Astrocyte (in vitro differentiated cells and primary cell): ENCODE measurements at regions not wholly inside any gene's neighbourhood (a gene's known extent, or its start where the extent isn't known, plus 50 kb on each side); places are given as distances from the start of the nearest gene placed in this dataset.

Experiments
- DNase-seq: peaks from one replicate; pipeline ENCODE4 v3.0.0-alpha.2; 2010; ENCODE audit warnings: low read depth
- FAIRE-seq: peaks from 2 replicates; lab custom pipeline; 2011; peaks lifted over from hg19 to GRCh38; lab: Jason Lieb, UNC
- H2AFZ ChIP-seq: 2 replicates; pipeline ENCODE4 v1.6.0; 2012; ENCODE audit warnings: low read depth, low read length, inconsistent platforms
- H3K27ac ChIP-seq: 2 replicates; pipeline ENCODE4 v1.5.1; 2011; ENCODE audit warnings: low read depth, low read length, inconsistent platforms
- H3K27me3 ChIP-seq: 2 replicates; pipeline ENCODE4 v1.6.0; 2011; ENCODE audit warnings: low read length, inconsistent platforms; ENCODE audit not compliant: insufficient read depth
- H3K36me3 ChIP-seq: 2 replicates; pipeline ENCODE4 v1.5.1; 2011; ENCODE audit warnings: low read length, inconsistent platforms; ENCODE audit not compliant: insufficient read depth
- H3K4me1 ChIP-seq: 2 replicates; pipeline ENCODE4 v1.5.1; 2011; ENCODE audit warnings: low read length, inconsistent platforms; ENCODE audit not compliant: insufficient read depth
- H3K4me2 ChIP-seq: 2 replicates; pipeline ENCODE4 v1.6.0; 2012; ENCODE audit warnings: low read length, inconsistent platforms
- H3K4me3 ChIP-seq: 2 replicates; pipeline ENCODE4 v1.5.1; 2011; ENCODE audit warnings: low read depth, mild to moderate bottlenecking, low read length, inconsistent platforms; ENCODE audit not compliant: insufficient read depth
- H3K79me2 ChIP-seq: 2 replicates; pipeline ENCODE4 v1.6.0; 2012; ENCODE audit warnings: mild to moderate bottlenecking, low read length, inconsistent platforms; ENCODE audit not compliant: insufficient read depth
- H3K9ac ChIP-seq: 2 replicates; pipeline ENCODE4 v1.6.0; 2012; ENCODE audit warnings: mild to moderate bottlenecking, low read length, inconsistent platforms
- H3K9me3 ChIP-seq: 2 replicates; pipeline ENCODE4 v1.5.1; 2012; ENCODE audit warnings: low read depth, mild to moderate bottlenecking, low read length, inconsistent platforms; ENCODE audit not compliant: insufficient read depth
- H4K20me1 ChIP-seq: 2 replicates; pipeline ENCODE4 v1.6.0; 2012; ENCODE audit warnings: low read length, inconsistent platforms; ENCODE audit not compliant: insufficient read depth
- H3K27ac Mint-ChIP-seq: one replicate; pipeline ENCODE4 v1.8.0; 2021; ENCODE audit warnings: mild to moderate bottlenecking, mixed read lengths; ENCODE audit not compliant: unreplicated experiment
- H3K27me3 Mint-ChIP-seq: one replicate; pipeline ENCODE4 v1.8.0; 2021; ENCODE audit warnings: low read depth, mixed read lengths; ENCODE audit not compliant: unreplicated experiment
- H3K36me3 Mint-ChIP-seq: one replicate; pipeline ENCODE4 v1.8.0; 2021; ENCODE audit warnings: low read depth, mixed read lengths; ENCODE audit not compliant: unreplicated experiment
- H3K4me1 Mint-ChIP-seq: one replicate; pipeline ENCODE4 v1.8.0; 2021; ENCODE audit warnings: low read depth, mixed read lengths; ENCODE audit not compliant: unreplicated experiment
- H3K4me3 Mint-ChIP-seq: one replicate; pipeline ENCODE4 v1.8.0; 2021; ENCODE audit warnings: mild to moderate bottlenecking, moderate library complexity, mixed read lengths; ENCODE audit not compliant: unreplicated experiment
- H3K9me3 Mint-ChIP-seq: one replicate; pipeline ENCODE4 v1.8.0; 2021; ENCODE audit warnings: mild to moderate bottlenecking, mixed read lengths; ENCODE audit not compliant: unreplicated experiment
- EZH2 ChIP-seq: IDR thresholded peaks from 2 replicates; pipeline ENCODE4 v1.6.1; 2012; ENCODE audit warnings: mild to moderate bottlenecking, low read length, inconsistent platforms; ENCODE audit not compliant: insufficient read depth
- TF ChIP-seq, protein P1 (sequence below): IDR thresholded peaks from 2 replicates; pipeline ENCODE4 v1.5.1; 2011; ENCODE audit warnings: low read depth, mild to moderate bottlenecking, inconsistent platforms, low read length, moderate library complexity; ENCODE audit not compliant: insufficient read depth

- no peaks in the 10 kb centered on the region for H4K20me1 ChIP-seq
- no peak overlapping the region for H3K4me3 ChIP-seq
- TF ChIP-seq EZH2: no peak
- TF ChIP-seq, protein P1, sequence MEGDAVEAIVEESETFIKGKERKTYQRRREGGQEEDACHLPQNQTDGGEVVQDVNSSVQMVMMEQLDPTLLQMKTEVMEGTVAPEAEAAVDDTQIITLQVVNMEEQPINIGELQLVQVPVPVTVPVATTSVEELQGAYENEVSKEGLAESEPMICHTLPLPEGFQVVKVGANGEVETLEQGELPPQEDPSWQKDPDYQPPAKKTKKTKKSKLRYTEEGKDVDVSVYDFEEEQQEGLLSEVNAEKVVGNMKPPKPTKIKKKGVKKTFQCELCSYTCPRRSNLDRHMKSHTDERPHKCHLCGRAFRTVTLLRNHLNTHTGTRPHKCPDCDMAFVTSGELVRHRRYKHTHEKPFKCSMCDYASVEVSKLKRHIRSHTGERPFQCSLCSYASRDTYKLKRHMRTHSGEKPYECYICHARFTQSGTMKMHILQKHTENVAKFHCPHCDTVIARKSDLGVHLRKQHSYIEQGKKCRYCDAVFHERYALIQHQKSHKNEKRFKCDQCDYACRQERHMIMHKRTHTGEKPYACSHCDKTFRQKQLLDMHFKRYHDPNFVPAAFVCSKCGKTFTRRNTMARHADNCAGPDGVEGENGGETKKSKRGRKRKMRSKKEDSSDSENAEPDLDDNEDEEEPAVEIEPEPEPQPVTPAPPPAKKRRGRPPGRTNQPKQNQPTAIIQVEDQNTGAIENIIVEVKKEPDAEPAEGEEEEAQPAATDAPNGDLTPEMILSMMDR: no peak
- FAIRE-seq: no peak
- no peaks in the 10 kb centered on the region for H3K27me3 ChIP-seq
- H3K36me3 Mint-ChIP-seq: no peaks in the 10 kb centered on the region
- H3K27ac Mint-ChIP-seq: no peak overlapping the region
- no peak overlapping the region for H3K27ac ChIP-seq
- peaks cover 44% of the 10 kb centered on the region for H3K27me3 Mint-ChIP-seq
- no peaks in the 10 kb centered on the region for H3K9me3 ChIP-seq
- H3K9me3 Mint-ChIP-seq: peaks cover 3% of the 10 kb centered on the region
- H3K36me3 ChIP-seq: no peaks in the 10 kb centered on the region
- no peaks in the 10 kb centered on the region for H3K4me1 Mint-ChIP-seq
- H2AFZ ChIP-seq: no peak overlapping the region
- no peak for DNase-seq
- H3K9ac ChIP-seq: no peak overlapping the region
- no peaks in the 10 kb centered on the region for H3K79me2 ChIP-seq
- no peaks in the 10 kb centered on the region for H3K4me1 ChIP-seq
- H3K4me3 Mint-ChIP-seq: no peak overlapping the region
- H3K4me2 ChIP-seq: no peak overlapping the region
Observed at GRCh38 chr12:115504306-115505290, 772.9 kb downstream of the MED13L start.

GRCh38 chr12:115500872-115501271 lies 776.6 kb downstream of the MED13L start:
- FAIRE-seq (no peak), DNase-seq (no peak)
- H3K4me1 ChIP-seq: no peaks in the 10 kb centered on the region
- peaks cover 3% of the 10 kb centered on the region for H3K9me3 Mint-ChIP-seq
- no peaks in the 10 kb centered on the region for H3K9me3 ChIP-seq
- no peak overlapping the region for H3K9ac ChIP-seq
- H3K27ac ChIP-seq: no peak overlapping the region
- H3K79me2 ChIP-seq: no peaks in the 10 kb centered on the region
- no peak overlapping the region for H3K4me2 ChIP-seq
- H3K36me3 Mint-ChIP-seq: no peaks in the 10 kb centered on the region
- H3K36me3 ChIP-seq: no peaks in the 10 kb centered on the region
- H3K27me3 Mint-ChIP-seq: peaks cover 29% of the 10 kb centered on the region
- no peak overlapping the region for H3K4me3 ChIP-seq
- H2AFZ ChIP-seq: no peak overlapping the region
- H3K4me3 Mint-ChIP-seq: no peak overlapping the region
- no peaks in the 10 kb centered on the region for H4K20me1 ChIP-seq
- no peaks in the 10 kb centered on the region for H3K4me1 Mint-ChIP-seq
- TF ChIP-seq, protein P1: no peak
- no peaks in the 10 kb centered on the region for H3K27me3 ChIP-seq
- no peak overlapping the region for H3K27ac Mint-ChIP-seq

- Mint-ChIP-seq H3K27ac (no peak overlapping the region), H3K36me3 (no peaks in the 10 kb centered on the region), H3K27me3 (peaks cover 29% of the 10 kb centered on the region), H3K4me3 (no peak overlapping the region), H3K4me1 (no peaks in the 10 kb centered on the region), H3K9me3 (peaks cover 2% of the 10 kb centered on the region)
- no peak overlapping the region for H3K4me2 ChIP-seq
- FAIRE-seq: no peak
- no peak overlapping the region for H3K9ac ChIP-seq
- H4K20me1 ChIP-seq: no peaks in the 10 kb centered on the region
- no peak overlapping the region for H2AFZ ChIP-seq
- no peaks in the 10 kb centered on the region for H3K9me3 ChIP-seq
- no peak for DNase-seq
- H3K79me2 ChIP-seq: no peaks in the 10 kb centered on the region
- no peaks in the 10 kb centered on the region for H3K4me1 ChIP-seq
- no peak overlapping the region for H3K27ac ChIP-seq
- H3K27me3 ChIP-seq: no peaks in the 10 kb centered on the region
- TF ChIP-seq, protein P1: no peak
- TF ChIP-seq EZH2: no peak
- no peak overlapping the region for H3K4me3 ChIP-seq
- no peaks in the 10 kb centered on the region for H3K36me3 ChIP-seq
Observed at GRCh38 chr12:115495300-115495699, 782.2 kb downstream of the MED13L start.
